ENCODE measurements at regions not wholly inside any gene's neighbourhood (a gene's known extent, or its start where the extent isn't known, plus 50 kb on each side); places are given as distances from the start of the nearest gene placed in this dataset.

- TF ChIP-seq, protein P1, sequence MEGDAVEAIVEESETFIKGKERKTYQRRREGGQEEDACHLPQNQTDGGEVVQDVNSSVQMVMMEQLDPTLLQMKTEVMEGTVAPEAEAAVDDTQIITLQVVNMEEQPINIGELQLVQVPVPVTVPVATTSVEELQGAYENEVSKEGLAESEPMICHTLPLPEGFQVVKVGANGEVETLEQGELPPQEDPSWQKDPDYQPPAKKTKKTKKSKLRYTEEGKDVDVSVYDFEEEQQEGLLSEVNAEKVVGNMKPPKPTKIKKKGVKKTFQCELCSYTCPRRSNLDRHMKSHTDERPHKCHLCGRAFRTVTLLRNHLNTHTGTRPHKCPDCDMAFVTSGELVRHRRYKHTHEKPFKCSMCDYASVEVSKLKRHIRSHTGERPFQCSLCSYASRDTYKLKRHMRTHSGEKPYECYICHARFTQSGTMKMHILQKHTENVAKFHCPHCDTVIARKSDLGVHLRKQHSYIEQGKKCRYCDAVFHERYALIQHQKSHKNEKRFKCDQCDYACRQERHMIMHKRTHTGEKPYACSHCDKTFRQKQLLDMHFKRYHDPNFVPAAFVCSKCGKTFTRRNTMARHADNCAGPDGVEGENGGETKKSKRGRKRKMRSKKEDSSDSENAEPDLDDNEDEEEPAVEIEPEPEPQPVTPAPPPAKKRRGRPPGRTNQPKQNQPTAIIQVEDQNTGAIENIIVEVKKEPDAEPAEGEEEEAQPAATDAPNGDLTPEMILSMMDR (IDR thresholded peaks at IDR 0.05; ENCODE audit: low read depth, low read length): no peak
- TF ChIP-seq POLR2A (IDR thresholded peaks at IDR 0.05; ENCODE audit: extremely low read depth, insufficient read length): no peak
These were observed 325.2 kb downstream of the FGF9 start for GRCh38 chr13:21996049-21996448.
